ENCODE measurements at regions not wholly inside any gene's neighbourhood (a gene's known extent, or its start where the extent isn't known, plus 50 kb on each side); places are given as distances from the start of the nearest gene placed in this dataset.

DNA sequence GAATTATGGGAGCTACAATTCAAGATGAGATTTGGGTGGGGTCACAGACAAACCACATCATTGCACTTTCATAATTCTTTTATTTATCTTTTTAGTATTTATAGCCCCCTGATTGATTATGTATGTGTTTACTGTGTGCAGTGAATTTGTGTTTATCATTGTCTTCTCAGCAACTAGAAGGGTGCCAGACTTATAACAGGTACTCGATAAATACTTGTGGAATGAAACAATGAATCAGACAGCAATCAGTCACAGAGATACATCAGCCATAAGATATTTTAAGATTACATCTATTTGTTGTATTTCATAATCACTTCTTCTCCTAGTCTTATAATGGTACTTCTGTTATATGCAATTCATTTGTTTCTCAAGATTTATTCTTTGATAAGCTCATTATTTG lies 273.2 kb downstream of the PTPRC start:
- no peak for TF ChIP-seq ESRRA (IDR thresholded peaks at IDR 0.05; ENCODE audit: low read length)
- TF ChIP-seq, protein P1, sequence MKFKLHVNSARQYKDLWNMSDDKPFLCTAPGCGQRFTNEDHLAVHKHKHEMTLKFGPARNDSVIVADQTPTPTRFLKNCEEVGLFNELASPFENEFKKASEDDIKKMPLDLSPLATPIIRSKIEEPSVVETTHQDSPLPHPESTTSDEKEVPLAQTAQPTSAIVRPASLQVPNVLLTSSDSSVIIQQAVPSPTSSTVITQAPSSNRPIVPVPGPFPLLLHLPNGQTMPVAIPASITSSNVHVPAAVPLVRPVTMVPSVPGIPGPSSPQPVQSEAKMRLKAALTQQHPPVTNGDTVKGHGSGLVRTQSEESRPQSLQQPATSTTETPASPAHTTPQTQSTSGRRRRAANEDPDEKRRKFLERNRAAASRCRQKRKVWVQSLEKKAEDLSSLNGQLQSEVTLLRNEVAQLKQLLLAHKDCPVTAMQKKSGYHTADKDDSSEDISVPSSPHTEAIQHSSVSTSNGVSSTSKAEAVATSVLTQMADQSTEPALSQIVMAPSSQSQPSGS (IDR thresholded peaks at IDR 0.05; ENCODE audit: low read length) = no peak
- TF ChIP-seq SP1 (IDR thresholded peaks at IDR 0.05; ENCODE audit: low read depth, low read length) = no peak
- no peak for TF ChIP-seq SMAD1 (IDR thresholded peaks at IDR 0.05; ENCODE audit: low read depth, partially characterized antibody)
- TF ChIP-seq ZNF592 (IDR thresholded peaks at IDR 0.05) = no peak
- TF ChIP-seq CTCF (IDR thresholded peaks at IDR 0.05 in 2 of 3, conservative IDR thresholded peaks at IDR 0.05 in 1 of 3; ENCODE audit: control insufficient read depth in 2 of 3, extremely low read depth in 1 of 3, insufficient read depth in 1 of 3, low read depth in 3 of 3, low read length in 3 of 3) = no peak
- TF ChIP-seq, protein P2, sequence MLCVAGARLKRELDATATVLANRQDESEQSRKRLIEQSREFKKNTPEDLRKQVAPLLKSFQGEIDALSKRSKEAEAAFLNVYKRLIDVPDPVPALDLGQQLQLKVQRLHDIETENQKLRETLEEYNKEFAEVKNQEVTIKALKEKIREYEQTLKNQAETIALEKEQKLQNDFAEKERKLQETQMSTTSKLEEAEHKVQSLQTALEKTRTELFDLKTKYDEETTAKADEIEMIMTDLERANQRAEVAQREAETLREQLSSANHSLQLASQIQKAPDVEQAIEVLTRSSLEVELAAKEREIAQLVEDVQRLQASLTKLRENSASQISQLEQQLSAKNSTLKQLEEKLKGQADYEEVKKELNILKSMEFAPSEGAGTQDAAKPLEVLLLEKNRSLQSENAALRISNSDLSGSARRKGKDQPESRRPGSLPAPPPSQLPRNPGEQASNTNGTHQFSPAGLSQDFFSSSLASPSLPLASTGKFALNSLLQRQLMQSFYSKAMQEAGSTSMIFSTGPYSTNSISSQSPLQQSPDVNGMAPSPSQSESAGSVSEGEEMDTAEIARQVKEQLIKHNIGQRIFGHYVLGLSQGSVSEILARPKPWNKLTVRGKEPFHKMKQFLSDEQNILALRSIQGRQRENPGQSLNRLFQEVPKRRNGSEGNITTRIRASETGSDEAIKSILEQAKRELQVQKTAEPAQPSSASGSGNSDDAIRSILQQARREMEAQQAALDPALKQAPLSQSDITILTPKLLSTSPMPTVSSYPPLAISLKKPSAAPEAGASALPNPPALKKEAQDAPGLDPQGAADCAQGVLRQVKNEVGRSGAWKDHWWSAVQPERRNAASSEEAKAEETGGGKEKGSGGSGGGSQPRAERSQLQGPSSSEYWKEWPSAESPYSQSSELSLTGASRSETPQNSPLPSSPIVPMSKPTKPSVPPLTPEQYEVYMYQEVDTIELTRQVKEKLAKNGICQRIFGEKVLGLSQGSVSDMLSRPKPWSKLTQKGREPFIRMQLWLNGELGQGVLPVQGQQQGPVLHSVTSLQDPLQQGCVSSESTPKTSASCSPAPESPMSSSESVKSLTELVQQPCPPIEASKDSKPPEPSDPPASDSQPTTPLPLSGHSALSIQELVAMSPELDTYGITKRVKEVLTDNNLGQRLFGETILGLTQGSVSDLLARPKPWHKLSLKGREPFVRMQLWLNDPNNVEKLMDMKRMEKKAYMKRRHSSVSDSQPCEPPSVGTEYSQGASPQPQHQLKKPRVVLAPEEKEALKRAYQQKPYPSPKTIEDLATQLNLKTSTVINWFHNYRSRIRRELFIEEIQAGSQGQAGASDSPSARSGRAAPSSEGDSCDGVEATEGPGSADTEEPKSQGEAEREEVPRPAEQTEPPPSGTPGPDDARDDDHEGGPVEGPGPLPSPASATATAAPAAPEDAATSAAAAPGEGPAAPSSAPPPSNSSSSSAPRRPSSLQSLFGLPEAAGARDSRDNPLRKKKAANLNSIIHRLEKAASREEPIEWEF (IDR thresholded peaks at IDR 0.05; ENCODE audit: insufficient replicate concordance, low read depth, low read length) = no peak
